HAP-1 (cell line): ENCODE measurements at regions not wholly inside any gene's neighbourhood (a gene's known extent, or its start where the extent isn't known, plus 50 kb on each side); places are given as distances from the start of the nearest gene placed in this dataset.

ENCODE experiments used
- DNase-seq, 2 experiments: peaks; one replicate each; pipeline ENCODE4 v3.0.0-alpha.2; 2016 to 2020; ENCODE audit warnings: low spot score in 2 of 2
- H3K27me3 ChIP-seq: fragments of 250-450 bp; sonication (Bioruptor Pico); 2 replicates; pipeline ENCODE4 v1.5.1; 2020; ENCODE audit warnings: low read depth, mild to moderate bottlenecking, moderate library complexity
- H3K36me3 ChIP-seq: fragments of 250-450 bp; sonication (Bioruptor Pico); replicated peaks from 2 replicates; pipeline ENCODE4 v1.5.1; 2020; ENCODE audit warnings: mild to moderate bottlenecking
- H3K4me1 ChIP-seq: fragments of 250-450 bp; sonication (Bioruptor Pico); 2 replicates; pipeline ENCODE4 v1.5.1; 2020; ENCODE audit warnings: mild to moderate bottlenecking
- H3K4me3 ChIP-seq: fragments of 250-450 bp; sonication (Bioruptor Pico); 2 replicates; pipeline ENCODE4 v1.5.1; 2020; ENCODE audit warnings: mild to moderate bottlenecking, moderate library complexity
- H3K9me3 ChIP-seq: fragments of 250-450 bp; sonication (Bioruptor Pico); 2 replicates; pipeline ENCODE4 v1.5.1; 2020; ENCODE audit warnings: mild to moderate bottlenecking, moderate library complexity
- in situ Hi-C: fragments of 300-500 bp; cut with MboI; formaldehyde crosslinking; loops from 3 replicates; pipeline ENCODE4 v1.14.3; 2020; ENCODE audit warnings: low sequenced_read_pairs, inconsistent platforms, mixed read lengths

- no peak for DNase-seq
- in situ Hi-C loops, result no loop called here
- no peaks in the 10 kb centered on the region for H3K27me3 ChIP-seq
- H3K4me3 ChIP-seq, result no peak overlapping the region
- no peaks in the 10 kb centered on the region for H3K9me3 ChIP-seq
- H3K36me3 ChIP-seq, result no peaks in the 10 kb centered on the region
- peaks cover 19% of the 10 kb centered on the region for H3K4me1 ChIP-seq
Observed at GRCh38 chr4:175929932-175930331, 117.9 kb upstream of the GPM6A start.

- Histone ChIP-seq H3K4me1 (peaks cover 19% of the 10 kb centered on the region), H3K9me3 (no peaks in the 10 kb centered on the region), H3K27me3 (no peaks in the 10 kb centered on the region), H3K4me3 (no peak overlapping the region), H3K36me3 (no peaks in the 10 kb centered on the region)
- DNase-seq, result peak in 1 of 2 experiments; percentile 66
- in situ Hi-C loops, result no loop called here
Observed at GRCh38 chr4:175930471-175930870, 118.4 kb upstream of the GPM6A start.

GRCh38 chr4:175932116-175932515, 120.1 kb upstream of the GPM6A start:
- DNase-seq, result peak; percentile 56 to 72
- Histone ChIP-seq H3K27me3 (no peaks in the 10 kb centered on the region), H3K9me3 (no peaks in the 10 kb centered on the region), H3K4me1 (peaks cover 19% of the 10 kb centered on the region), H3K36me3 (no peaks in the 10 kb centered on the region), H3K4me3 (no peak overlapping the region)
- in situ Hi-C loops, result no loop called here

GRCh38 chr4:175934506-175934905, 122.4 kb upstream of the GPM6A start:
- Histone ChIP-seq H3K36me3 (no peaks in the 10 kb centered on the region), H3K27me3 (no peaks in the 10 kb centered on the region), H3K9me3 (no peaks in the 10 kb centered on the region), H3K4me3 (no peak overlapping the region), H3K4me1 (peaks cover 27% of the 10 kb centered on the region)
- no peak for DNase-seq
- in situ Hi-C loops, result no loop called here

GRCh38 chr4:175935016-175935661, 123.1 kb upstream of the GPM6A start:
- Histone ChIP-seq H3K9me3 (no peaks in the 10 kb centered on the region), H3K27me3 (no peaks in the 10 kb centered on the region), H3K4me3 (no peak overlapping the region), H3K4me1 (peaks cover 22% of the 10 kb centered on the region), H3K36me3 (no peaks in the 10 kb centered on the region)
- DNase-seq, result no peak
- in situ Hi-C loops, result no loop called here

GRCh38 chr4:175944126-175944910, 121.3 kb upstream of the WDR17 start:
- Histone ChIP-seq H3K4me3 (no peak overlapping the region), H3K4me1 (peaks cover 8% of the 10 kb centered on the region), H3K9me3 (no peaks in the 10 kb centered on the region), H3K36me3 (no peaks in the 10 kb centered on the region), H3K27me3 (no peaks in the 10 kb centered on the region)
- in situ Hi-C loops, result no loop called here
- DNase-seq, result no peak

- Histone ChIP-seq H3K4me3 (no peak overlapping the region), H3K4me1 (peaks cover 6% of the 10 kb centered on the region), H3K9me3 (no peaks in the 10 kb centered on the region), H3K36me3 (no peaks in the 10 kb centered on the region), H3K27me3 (no peaks in the 10 kb centered on the region)
- in situ Hi-C loops, result no loop called here
- DNase-seq, result no peak
Observed at GRCh38 chr4:175946472-175947116, 119.0 kb upstream of the WDR17 start.

- Histone ChIP-seq H3K4me1 (peaks cover 6% of the 10 kb centered on the region), H3K4me3 (no peak overlapping the region), H3K9me3 (no peaks in the 10 kb centered on the region), H3K27me3 (no peaks in the 10 kb centered on the region), H3K36me3 (no peaks in the 10 kb centered on the region)
- DNase-seq, result peak in 1 of 2 experiments; percentile 10
- in situ Hi-C loops, result no loop called here
Observed at GRCh38 chr4:175947117-175947722, 118.4 kb upstream of the WDR17 start.

- Histone ChIP-seq H3K4me1 (peaks cover 6% of the 10 kb centered on the region), H3K27me3 (no peaks in the 10 kb centered on the region), H3K9me3 (no peaks in the 10 kb centered on the region), H3K4me3 (no peak overlapping the region), H3K36me3 (no peaks in the 10 kb centered on the region)
- in situ Hi-C loops, result loop anchor here (25.0 kb wide), 1 partner anchor 386 kb away; no protein-coding TSS in a partner anchor
- no peak for DNase-seq
Observed at GRCh38 chr4:175951794-175952193, 113.8 kb upstream of the WDR17 start.

GRCh38 chr4:175953116-175953515, 112.5 kb upstream of the WDR17 start:
- in situ Hi-C loops, result loop anchor here (25.0 kb wide), 1 partner anchor 384 kb away; no protein-coding TSS in a partner anchor
- Histone ChIP-seq H3K27me3 (no peaks in the 10 kb centered on the region), H3K9me3 (no peaks in the 10 kb centered on the region), H3K36me3 (no peaks in the 10 kb centered on the region), H3K4me1 (peaks cover 2% of the 10 kb centered on the region; the same call in 1 of the 2 replicates), H3K4me3 (no peak overlapping the region)
- DNase-seq, result no peak

GRCh38 chr4:175953960-175954521, 111.6 kb upstream of the WDR17 start:
- Histone ChIP-seq H3K9me3 (no peaks in the 10 kb centered on the region), H3K36me3 (no peaks in the 10 kb centered on the region), H3K27me3 (no peaks in the 10 kb centered on the region), H3K4me3 (no peak overlapping the region), H3K4me1 (no peaks in the 10 kb centered on the region)
- in situ Hi-C loops, result loop anchor here (25.0 kb wide), 1 partner anchor 383 kb away; no protein-coding TSS in a partner anchor
- peak; percentile 35 to 59 for DNase-seq

- H3K9me3 ChIP-seq, result no peaks in the 10 kb centered on the region
- peaks cover 1% of the 10 kb centered on the region; the same call in 1 of the 2 replicates for H3K4me1 ChIP-seq
- in situ Hi-C loops, result loop anchor here (25.0 kb wide), 1 partner anchor 383 kb away; no protein-coding TSS in a partner anchor
Observed at GRCh38 chr4:175954685-175955084, 111.0 kb upstream of the WDR17 start.

GRCh38 chr4:175961604-175962003, 104.0 kb upstream of the WDR17 start:
- H3K27me3 ChIP-seq, result no peaks in the 10 kb centered on the region
- no peaks in the 10 kb centered on the region for H3K36me3 ChIP-seq
- H3K9me3 ChIP-seq, result no peaks in the 10 kb centered on the region
- in situ Hi-C loops, result loop anchor here (25.0 kb wide), 1 partner anchor 376 kb away; no protein-coding TSS in a partner anchor
- H3K4me1 ChIP-seq, result peaks cover 7% of the 10 kb centered on the region
- H3K4me3 ChIP-seq, result no peak overlapping the region
- no peak for DNase-seq

More at GRCh38 chr4:175954685-175955084, 111.0 kb upstream of the WDR17 start:
- no peaks in the 10 kb centered on the region for H3K27me3 ChIP-seq
- no peaks in the 10 kb centered on the region for H3K36me3 ChIP-seq
- DNase-seq, result no peak
- H3K4me3 ChIP-seq, result no peak overlapping the region
